ENCODE measurements at regions not wholly inside any gene's neighbourhood (a gene's known extent, or its start where the extent isn't known, plus 50 kb on each side); places are given as distances from the start of the nearest gene placed in this dataset.

DNA sequence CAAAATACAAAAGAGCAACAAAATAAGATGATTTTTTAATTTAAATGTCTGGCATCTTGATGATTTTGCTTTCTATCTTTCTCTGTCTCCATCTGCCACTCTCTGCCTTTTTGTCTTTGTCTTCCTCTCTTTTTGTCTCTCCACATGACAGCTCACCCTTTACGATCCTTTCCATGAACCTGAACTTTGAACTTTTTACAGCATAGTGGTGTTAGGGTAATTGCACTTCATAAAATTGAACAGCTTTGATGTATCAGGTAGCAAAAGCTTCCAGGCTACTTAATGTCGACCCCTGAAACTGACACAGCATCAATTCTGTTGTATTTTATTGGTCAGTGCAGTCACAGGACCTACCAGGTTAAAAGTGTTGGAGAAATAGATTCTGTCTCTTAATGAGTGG is 1517.0 kb downstream of the ADGRL3 start:
- Mint-ChIP-seq H3K36me3 (ENCODE audit: low read depth) (no peaks in the 10 kb centered on the region), H3K9me3 (no peaks in the 10 kb centered on the region), H3K4me3 (no peak overlapping the region), H3K27ac (no peak overlapping the region), H3K27me3 (ENCODE audit: insufficient read depth, low read depth, poor library complexity) (peaks cover 1% of the 10 kb centered on the region), H3K4me1 (no peaks in the 10 kb centered on the region; the same call in 2 of the 3 replicates)
- H3F3A ChIP-seq (replicated peaks; ENCODE audit: low read depth), result no peaks in the 10 kb centered on the region
- H3K36me3 ChIP-seq (ENCODE audit: insufficient read depth), result no peaks in the 10 kb centered on the region
- H3K27ac ChIP-seq (ENCODE audit: low read depth), result no peak overlapping the region
- H4K20me1 ChIP-seq (replicated peaks; ENCODE audit: insufficient read depth), result no peaks in the 10 kb centered on the region
- H3K27me3 ChIP-seq (ENCODE audit: insufficient read depth), result no peaks in the 10 kb centered on the region
- H2AFZ ChIP-seq, result no peak overlapping the region
- TF ChIP-seq, protein P1, sequence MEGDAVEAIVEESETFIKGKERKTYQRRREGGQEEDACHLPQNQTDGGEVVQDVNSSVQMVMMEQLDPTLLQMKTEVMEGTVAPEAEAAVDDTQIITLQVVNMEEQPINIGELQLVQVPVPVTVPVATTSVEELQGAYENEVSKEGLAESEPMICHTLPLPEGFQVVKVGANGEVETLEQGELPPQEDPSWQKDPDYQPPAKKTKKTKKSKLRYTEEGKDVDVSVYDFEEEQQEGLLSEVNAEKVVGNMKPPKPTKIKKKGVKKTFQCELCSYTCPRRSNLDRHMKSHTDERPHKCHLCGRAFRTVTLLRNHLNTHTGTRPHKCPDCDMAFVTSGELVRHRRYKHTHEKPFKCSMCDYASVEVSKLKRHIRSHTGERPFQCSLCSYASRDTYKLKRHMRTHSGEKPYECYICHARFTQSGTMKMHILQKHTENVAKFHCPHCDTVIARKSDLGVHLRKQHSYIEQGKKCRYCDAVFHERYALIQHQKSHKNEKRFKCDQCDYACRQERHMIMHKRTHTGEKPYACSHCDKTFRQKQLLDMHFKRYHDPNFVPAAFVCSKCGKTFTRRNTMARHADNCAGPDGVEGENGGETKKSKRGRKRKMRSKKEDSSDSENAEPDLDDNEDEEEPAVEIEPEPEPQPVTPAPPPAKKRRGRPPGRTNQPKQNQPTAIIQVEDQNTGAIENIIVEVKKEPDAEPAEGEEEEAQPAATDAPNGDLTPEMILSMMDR (conservative IDR thresholded peaks at IDR 0.05; ENCODE audit: low read depth in 2 of 2), result no peak
- TF ChIP-seq, protein P2, sequence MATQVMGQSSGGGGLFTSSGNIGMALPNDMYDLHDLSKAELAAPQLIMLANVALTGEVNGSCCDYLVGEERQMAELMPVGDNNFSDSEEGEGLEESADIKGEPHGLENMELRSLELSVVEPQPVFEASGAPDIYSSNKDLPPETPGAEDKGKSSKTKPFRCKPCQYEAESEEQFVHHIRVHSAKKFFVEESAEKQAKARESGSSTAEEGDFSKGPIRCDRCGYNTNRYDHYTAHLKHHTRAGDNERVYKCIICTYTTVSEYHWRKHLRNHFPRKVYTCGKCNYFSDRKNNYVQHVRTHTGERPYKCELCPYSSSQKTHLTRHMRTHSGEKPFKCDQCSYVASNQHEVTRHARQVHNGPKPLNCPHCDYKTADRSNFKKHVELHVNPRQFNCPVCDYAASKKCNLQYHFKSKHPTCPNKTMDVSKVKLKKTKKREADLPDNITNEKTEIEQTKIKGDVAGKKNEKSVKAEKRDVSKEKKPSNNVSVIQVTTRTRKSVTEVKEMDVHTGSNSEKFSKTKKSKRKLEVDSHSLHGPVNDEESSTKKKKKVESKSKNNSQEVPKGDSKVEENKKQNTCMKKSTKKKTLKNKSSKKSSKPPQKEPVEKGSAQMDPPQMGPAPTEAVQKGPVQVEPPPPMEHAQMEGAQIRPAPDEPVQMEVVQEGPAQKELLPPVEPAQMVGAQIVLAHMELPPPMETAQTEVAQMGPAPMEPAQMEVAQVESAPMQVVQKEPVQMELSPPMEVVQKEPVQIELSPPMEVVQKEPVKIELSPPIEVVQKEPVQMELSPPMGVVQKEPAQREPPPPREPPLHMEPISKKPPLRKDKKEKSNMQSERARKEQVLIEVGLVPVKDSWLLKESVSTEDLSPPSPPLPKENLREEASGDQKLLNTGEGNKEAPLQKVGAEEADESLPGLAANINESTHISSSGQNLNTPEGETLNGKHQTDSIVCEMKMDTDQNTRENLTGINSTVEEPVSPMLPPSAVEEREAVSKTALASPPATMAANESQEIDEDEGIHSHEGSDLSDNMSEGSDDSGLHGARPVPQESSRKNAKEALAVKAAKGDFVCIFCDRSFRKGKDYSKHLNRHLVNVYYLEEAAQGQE (IDR thresholded peaks at IDR 0.05; ENCODE audit: unreplicated experiment), result no peak
- TF ChIP-seq POLR2AphosphoS5 (IDR thresholded peaks at IDR 0.05; ENCODE audit: low read depth) (no peak), EZH2 (IDR thresholded peaks at IDR 0.05; ENCODE audit: low read depth, unreplicated experiment) (no peak), JUNB (IDR thresholded peaks at IDR 0.05; ENCODE audit: unreplicated experiment) (no peak), EZH2phosphoT487 (IDR thresholded peaks at IDR 0.05; ENCODE audit: unreplicated experiment) (no peak), ZNF114 (CRISPR knock-in tag; IDR thresholded peaks at IDR 0.05) (no peak), NANOG (IDR thresholded peaks at IDR 0.05; ENCODE audit: borderline replicate concordance) (no peak), CREB1 (CRISPR knock-in tag; IDR thresholded peaks at IDR 0.05; ENCODE audit: low read depth) (no peak), STAT1 (IDR thresholded peaks at IDR 0.05; ENCODE audit: unreplicated experiment) (no peak), ZNF331 (CRISPR knock-in tag; IDR thresholded peaks at IDR 0.05; ENCODE audit: low read depth) (no peak)
- TF ChIP-seq, protein P3, sequence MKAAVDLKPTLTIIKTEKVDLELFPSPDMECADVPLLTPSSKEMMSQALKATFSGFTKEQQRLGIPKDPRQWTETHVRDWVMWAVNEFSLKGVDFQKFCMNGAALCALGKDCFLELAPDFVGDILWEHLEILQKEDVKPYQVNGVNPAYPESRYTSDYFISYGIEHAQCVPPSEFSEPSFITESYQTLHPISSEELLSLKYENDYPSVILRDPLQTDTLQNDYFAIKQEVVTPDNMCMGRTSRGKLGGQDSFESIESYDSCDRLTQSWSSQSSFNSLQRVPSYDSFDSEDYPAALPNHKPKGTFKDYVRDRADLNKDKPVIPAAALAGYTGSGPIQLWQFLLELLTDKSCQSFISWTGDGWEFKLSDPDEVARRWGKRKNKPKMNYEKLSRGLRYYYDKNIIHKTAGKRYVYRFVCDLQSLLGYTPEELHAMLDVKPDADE (IDR thresholded peaks at IDR 0.05), result no peak
- TF ChIP-seq, protein P4, sequence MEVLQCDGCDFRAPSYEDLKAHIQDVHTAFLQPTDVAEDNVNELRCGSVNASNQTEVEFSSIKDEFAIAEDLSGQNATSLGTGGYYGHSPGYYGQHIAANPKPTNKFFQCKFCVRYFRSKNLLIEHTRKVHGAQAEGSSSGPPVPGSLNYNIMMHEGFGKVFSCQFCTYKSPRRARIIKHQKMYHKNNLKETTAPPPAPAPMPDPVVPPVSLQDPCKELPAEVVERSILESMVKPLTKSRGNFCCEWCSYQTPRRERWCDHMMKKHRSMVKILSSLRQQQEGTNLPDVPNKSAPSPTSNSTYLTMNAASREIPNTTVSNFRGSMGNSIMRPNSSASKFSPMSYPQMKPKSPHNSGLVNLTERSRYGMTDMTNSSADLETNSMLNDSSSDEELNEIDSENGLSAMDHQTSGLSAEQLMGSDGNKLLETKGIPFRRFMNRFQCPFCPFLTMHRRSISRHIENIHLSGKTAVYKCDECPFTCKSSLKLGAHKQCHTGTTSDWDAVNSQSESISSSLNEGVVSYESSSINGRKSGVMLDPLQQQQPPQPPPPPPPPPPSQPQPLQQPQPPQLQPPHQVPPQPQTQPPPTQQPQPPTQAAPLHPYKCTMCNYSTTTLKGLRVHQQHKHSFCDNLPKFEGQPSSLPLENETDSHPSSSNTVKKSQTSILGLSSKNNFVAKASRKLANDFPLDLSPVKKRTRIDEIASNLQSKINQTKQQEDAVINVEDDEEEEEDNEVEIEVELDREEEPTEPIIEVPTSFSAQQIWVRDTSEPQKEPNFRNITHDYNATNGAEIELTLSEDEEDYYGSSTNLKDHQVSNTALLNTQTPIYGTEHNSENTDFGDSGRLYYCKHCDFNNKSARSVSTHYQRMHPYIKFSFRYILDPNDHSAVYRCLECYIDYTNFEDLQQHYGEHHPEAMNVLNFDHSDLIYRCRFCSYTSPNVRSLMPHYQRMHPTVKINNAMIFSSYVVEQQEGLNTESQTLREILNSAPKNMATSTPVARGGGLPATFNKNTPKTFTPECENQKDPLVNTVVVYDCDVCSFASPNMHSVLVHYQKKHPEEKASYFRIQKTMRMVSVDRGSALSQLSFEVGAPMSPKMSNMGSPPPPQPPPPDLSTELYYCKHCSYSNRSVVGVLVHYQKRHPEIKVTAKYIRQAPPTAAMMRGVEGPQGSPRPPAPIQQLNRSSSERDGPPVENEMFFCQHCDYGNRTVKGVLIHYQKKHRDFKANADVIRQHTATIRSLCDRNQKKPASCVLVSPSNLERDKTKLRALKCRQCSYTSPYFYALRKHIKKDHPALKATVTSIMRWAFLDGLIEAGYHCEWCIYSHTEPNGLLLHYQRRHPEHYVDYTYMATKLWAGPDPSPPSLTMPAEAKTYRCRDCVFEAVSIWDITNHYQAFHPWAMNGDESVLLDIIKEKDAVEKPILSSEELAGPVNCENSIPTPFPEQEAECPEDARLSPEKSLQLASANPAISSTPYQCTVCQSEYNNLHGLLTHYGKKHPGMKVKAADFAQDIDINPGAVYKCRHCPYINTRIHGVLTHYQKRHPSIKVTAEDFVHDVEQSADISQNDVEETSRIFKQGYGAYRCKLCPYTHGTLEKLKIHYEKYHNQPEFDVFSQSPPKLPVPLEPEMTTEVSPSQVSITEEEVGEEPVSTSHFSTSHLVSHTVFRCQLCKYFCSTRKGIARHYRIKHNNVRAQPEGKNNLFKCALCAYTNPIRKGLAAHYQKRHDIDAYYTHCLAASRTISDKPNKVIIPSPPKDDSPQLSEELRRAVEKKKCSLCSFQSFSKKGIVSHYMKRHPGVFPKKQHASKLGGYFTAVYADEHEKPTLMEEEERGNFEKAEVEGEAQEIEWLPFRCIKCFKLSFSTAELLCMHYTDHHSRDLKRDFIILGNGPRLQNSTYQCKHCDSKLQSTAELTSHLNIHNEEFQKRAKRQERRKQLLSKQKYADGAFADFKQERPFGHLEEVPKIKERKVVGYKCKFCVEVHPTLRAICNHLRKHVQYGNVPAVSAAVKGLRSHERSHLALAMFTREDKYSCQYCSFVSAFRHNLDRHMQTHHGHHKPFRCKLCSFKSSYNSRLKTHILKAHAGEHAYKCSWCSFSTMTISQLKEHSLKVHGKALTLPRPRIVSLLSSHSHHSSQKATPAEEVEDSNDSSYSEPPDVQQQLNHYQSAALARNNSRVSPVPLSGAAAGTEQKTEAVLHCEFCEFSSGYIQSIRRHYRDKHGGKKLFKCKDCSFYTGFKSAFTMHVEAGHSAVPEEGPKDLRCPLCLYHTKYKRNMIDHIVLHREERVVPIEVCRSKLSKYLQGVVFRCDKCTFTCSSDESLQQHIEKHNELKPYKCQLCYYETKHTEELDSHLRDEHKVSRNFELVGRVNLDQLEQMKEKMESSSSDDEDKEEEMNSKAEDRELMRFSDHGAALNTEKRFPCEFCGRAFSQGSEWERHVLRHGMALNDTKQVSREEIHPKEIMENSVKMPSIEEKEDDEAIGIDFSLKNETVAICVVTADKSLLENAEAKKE (CRISPR knock-in tag; IDR thresholded peaks at IDR 0.05), result no peak
- no peak for ATAC-seq
- H3K9me2 ChIP-seq (ENCODE audit: insufficient read depth), result no peaks in the 10 kb centered on the region
- H3K4me1 ChIP-seq (ENCODE audit: insufficient read depth), result no peaks in the 10 kb centered on the region
- no peak for DNase-seq (ENCODE audit: low spot score)
- no peaks in the 10 kb centered on the region for H3K79me2 ChIP-seq (replicated peaks; ENCODE audit: insufficient read depth)
- no peak overlapping the region for H3K4me2 ChIP-seq
- no peak overlapping the region for H3K4me3 ChIP-seq
